DMS53 (cell line): ENCODE measurements at regions not wholly inside any gene's neighbourhood (a gene's known extent, or its start where the extent isn't known, plus 50 kb on each side); places are given as distances from the start of the nearest gene placed in this dataset.

Experiments used
- DNase-seq: peaks from one replicate; lab custom pipeline; 2025; lab: John Stamatoyannopoulos, UW

DNA sequence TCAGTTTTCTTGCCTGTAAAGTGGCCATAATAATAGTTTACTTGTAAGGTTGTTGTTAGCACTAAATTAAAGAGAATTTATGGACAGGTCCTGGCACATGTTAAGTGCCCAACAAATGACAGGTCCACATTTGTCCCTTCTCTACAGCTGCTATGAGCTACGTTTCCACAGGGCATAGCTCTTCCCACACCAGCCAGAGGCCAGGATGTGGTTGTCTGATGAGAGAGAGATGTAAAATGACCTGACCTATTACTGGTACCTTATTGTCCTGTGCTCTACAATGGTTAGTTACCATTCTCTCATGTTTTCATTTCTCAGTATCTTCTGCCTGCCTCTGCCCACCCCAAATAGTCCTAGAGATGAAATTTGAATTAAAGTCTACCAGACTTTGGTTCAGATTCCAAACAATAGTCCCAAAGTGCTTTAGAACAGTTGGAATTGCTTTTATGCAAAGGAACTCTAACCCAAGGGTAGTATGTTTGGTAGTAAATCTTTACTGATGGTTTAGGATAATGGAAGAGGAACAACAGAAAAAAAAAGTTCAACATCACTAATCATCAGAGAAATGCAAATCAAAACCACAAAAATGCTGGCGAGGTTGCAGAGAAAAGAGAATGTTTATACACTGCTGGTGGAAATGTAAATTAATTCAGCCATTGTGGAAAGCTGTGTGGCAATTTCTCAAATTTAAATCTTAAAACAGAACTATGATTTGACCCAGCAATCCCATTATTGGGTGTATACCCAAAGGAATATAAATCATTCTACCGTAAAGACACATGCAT lies 57.1 kb upstream of the ANKFN1 start:
- DNase-seq, result no peak

DNA sequence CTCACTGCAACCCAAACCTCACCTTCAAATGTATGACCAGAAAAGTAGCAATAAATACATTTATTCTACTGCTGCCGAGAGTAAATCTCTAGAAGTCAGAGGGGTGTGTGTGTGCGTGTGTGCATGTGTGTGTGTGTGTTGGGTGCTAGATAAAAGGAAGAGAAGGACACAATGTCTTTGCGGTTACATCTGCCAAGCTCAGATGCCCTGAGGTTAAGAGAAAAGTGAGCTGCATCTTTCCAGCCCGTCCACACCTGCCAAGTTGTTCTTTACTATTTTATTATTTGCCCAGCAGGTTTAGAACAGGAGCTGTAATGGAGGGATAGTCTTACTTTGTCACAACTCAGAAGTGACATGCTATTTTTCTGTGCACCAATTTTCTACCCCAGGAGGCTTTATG lies 54.5 kb upstream of the ANKFN1 start:
- no peak for DNase-seq

DNA sequence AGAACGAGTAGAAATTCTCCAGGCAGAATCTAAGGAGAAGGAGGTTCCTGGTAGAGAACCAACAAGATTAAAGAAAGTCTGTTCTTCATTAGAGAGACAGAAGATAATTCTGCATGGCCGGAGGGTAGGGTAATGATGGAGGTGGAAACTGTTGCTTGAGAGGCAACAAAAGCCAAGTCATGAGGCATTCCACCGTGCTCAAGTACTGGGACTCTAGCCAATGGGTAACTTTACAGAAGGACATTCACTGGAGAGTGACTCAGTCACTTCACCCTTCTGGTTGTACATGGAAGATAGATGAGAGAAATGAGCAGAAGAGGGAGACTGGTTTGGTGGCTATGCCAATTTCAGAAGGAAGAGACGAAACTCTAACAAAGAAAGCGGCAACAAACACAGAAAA lies 53.6 kb upstream of the ANKFN1 start:
- DNase-seq, result peak; percentile 25
